ENCODE measurements at regions not wholly inside any gene's neighbourhood (a gene's known extent, or its start where the extent isn't known, plus 50 kb on each side); places are given as distances from the start of the nearest gene placed in this dataset.

DNA sequence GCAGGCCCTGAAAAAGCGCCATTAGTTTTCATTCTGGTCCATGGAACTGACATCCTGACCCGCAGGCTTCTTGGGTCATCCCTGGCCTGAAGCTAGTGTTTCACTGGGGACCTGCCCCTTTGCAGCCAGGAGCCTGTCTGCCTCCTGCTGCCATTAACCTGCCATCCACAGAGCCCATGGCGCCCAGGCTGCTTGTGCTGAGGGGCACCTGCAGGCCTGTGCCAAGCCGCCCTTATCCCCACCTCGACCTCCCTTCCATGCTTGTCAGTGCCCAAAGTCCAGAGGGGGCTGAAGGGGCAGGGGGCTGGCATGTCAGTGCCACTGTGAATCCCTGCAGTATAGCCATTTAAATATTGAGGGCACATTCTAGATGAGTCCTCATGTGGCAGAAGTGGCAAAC is 207.6 kb upstream of the USP25 start:
- TF ChIP-seq CTCF (IDR thresholded peaks at IDR 0.05) = no peak
- no peak for TF ChIP-seq POLR2A (IDR thresholded peaks at IDR 0.05; ENCODE audit: low read depth)
- no peak for TF ChIP-seq EP300 (IDR thresholded peaks at IDR 0.05)

All from esophagus muscularis mucosa (tissue), 4 donors.